HEK293 (cell line): ENCODE measurements at regions not wholly inside any gene's neighbourhood (a gene's known extent, or its start where the extent isn't known, plus 50 kb on each side); places are given as distances from the start of the nearest gene placed in this dataset.

ENCODE experiments used
- ATF2 ChIP-seq: fragments of 450-650 bp; formaldehyde crosslinking; IDR thresholded peaks from 2 replicates; pipeline ENCODE4 v1.5.1; 2016; ENCODE audit warnings: missing biosample characterization, missing genetic modification characterization, low read depth
- GLIS1 ChIP-seq: fragments of 450-650 bp; formaldehyde crosslinking; IDR thresholded peaks from 2 replicates; pipeline ENCODE4 v1.5.1; 2016; ENCODE audit warnings: missing biosample characterization, missing genetic modification characterization
- SP2 ChIP-seq: fragments of 450-650 bp; formaldehyde crosslinking; IDR thresholded peaks from 2 replicates; pipeline ENCODE4 v1.5.1; 2016; ENCODE audit warnings: missing biosample characterization, missing genetic modification characterization
- SP7 ChIP-seq: fragments of 450-650 bp; formaldehyde crosslinking; IDR thresholded peaks from 2 replicates; pipeline ENCODE4 v1.5.1; 2016; ENCODE audit warnings: missing biosample characterization, missing genetic modification characterization
- ZNF350 ChIP-seq: fragments of 450-650 bp; formaldehyde crosslinking; IDR thresholded peaks from 2 replicates; pipeline ENCODE4 v1.5.0; 2017; ENCODE audit warnings: missing biosample characterization, mild to moderate bottlenecking, missing genetic modification characterization
- TF ChIP-seq, protein P1 (sequence below): fragments of 450-650 bp; formaldehyde crosslinking; IDR thresholded peaks from 2 replicates; pipeline ENCODE4 v1.5.1; 2016; ENCODE audit warnings: missing biosample characterization, missing genetic modification characterization

DNA sequence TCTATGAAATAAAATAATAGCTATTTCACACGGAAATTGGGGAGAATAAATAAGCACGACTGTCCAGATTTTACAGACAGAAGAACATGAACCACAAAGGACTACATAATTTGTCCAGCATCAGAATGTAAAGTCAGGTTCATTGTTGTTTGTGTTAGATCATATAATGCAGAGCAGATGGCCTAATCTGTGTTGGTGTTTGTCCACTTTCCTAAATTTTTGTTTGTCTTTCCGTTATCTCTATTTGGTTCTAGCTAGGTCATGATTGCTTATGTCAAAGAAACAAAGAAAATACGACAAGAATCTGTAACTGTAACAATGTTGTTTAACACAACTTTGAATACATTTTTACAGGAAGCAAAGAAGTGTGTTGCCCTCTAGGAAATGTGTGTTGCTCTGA is 75.6 kb upstream of the ANKRD28 start:
- TF ChIP-seq, protein P1, sequence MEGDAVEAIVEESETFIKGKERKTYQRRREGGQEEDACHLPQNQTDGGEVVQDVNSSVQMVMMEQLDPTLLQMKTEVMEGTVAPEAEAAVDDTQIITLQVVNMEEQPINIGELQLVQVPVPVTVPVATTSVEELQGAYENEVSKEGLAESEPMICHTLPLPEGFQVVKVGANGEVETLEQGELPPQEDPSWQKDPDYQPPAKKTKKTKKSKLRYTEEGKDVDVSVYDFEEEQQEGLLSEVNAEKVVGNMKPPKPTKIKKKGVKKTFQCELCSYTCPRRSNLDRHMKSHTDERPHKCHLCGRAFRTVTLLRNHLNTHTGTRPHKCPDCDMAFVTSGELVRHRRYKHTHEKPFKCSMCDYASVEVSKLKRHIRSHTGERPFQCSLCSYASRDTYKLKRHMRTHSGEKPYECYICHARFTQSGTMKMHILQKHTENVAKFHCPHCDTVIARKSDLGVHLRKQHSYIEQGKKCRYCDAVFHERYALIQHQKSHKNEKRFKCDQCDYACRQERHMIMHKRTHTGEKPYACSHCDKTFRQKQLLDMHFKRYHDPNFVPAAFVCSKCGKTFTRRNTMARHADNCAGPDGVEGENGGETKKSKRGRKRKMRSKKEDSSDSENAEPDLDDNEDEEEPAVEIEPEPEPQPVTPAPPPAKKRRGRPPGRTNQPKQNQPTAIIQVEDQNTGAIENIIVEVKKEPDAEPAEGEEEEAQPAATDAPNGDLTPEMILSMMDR (tag by site-specific recombination): no peak
- TF ChIP-seq SP7 (tag by site-specific recombination) (no peak), GLIS1 (tag by site-specific recombination) (no peak), SP2 (tag by site-specific recombination) (no peak), ATF2 (no peak), ZNF350 (tag by site-specific recombination) (no peak)
